IMR-90 (cell line): ENCODE measurements at regions not wholly inside any gene's neighbourhood (a gene's known extent, or its start where the extent isn't known, plus 50 kb on each side); places are given as distances from the start of the nearest gene placed in this dataset.

Experiments
- ATAC-seq: fragments of 200-7000 bp; cut with Tn5 transposase; 2 replicates; pipeline ENCODE4 v1.9.1; 2020; ENCODE audit warnings: low read depth, mild to moderate bottlenecking, moderate library complexity
- BruUV-seq: library from RNA; stranded (reverse); fragments of 400-500 nt; replicated peaks from 2 replicates; lab custom pipeline; 2021; lab: Mats Ljungman, UMichigan
- CTCF ChIA-PET: fragments of 300-600 bp; formaldehyde crosslinking; extraction: SDS; loops from one replicate; lab custom pipeline; 2021; ENCODE audit warnings: antibody characterized with exemption; lab: Yijun Ruan, JAX
- POLR2A ChIA-PET: fragments of 300-600 bp; sonication (Branson Sonifier 250); formaldehyde crosslinking; loops from one replicate; lab custom pipeline; 2022; ENCODE audit warnings: antibody characterized with exemption; ENCODE audit not compliant: unreplicated experiment; lab: Charles Lee
- DNase-seq: peaks from one replicate; pipeline ENCODE4 v3.0.0; 2013
- H2AFZ ChIP-seq: replicated peaks from 2 replicates; pipeline ENCODE3; 2013; ENCODE audit warnings: low read length, mild to moderate bottlenecking; ENCODE audit not compliant: poor library complexity
- H2AK5ac ChIP-seq: 2 replicates; pipeline ENCODE4 v1.6.1; 2013; ENCODE audit warnings: low read depth, low read length, inconsistent platforms
- H2AK9ac ChIP-seq: replicated peaks from 2 replicates; pipeline ENCODE3; 2013; ENCODE audit warnings: mild to moderate bottlenecking, low read depth, low read length, moderate library complexity; ENCODE audit not compliant: poor library complexity
- H2BK120ac ChIP-seq: 2 replicates; pipeline ENCODE4 v1.6.1; 2013; ENCODE audit warnings: low read depth, low read length, inconsistent platforms
- H2BK15ac ChIP-seq: 3 replicates; pipeline ENCODE4 v1.6.1; 2013; ENCODE audit warnings: low read depth, low read length, inconsistent platforms
- H2BK20ac ChIP-seq: 2 replicates; pipeline ENCODE4 v1.6.1; 2013; ENCODE audit warnings: low read depth, mild to moderate bottlenecking, inconsistent platforms, low read length, moderate library complexity
- H2BK5ac ChIP-seq: 2 replicates; pipeline ENCODE4 v1.6.1; 2013; ENCODE audit warnings: mild to moderate bottlenecking, low read depth, low read length, inconsistent platforms; ENCODE audit not compliant: poor library complexity, severe bottlenecking
- H3K14ac ChIP-seq: replicated peaks from 2 replicates; pipeline ENCODE4 v1.6.1; 2013; ENCODE audit warnings: low read depth, low read length, inconsistent platforms
- H3K18ac ChIP-seq: 2 replicates; pipeline ENCODE4 v1.6.1; 2013; ENCODE audit warnings: low read depth, low read length, control low read depth
- H3K23ac ChIP-seq: 2 replicates; pipeline ENCODE4 v1.6.1; 2013; ENCODE audit warnings: low read depth, low read length, inconsistent platforms
- H3K27ac ChIP-seq: 2 replicates; pipeline ENCODE4 v1.5.1; 2013; ENCODE audit warnings: mild to moderate bottlenecking, control low read depth, low read length; ENCODE audit not compliant: insufficient read depth
- H3K27me3 ChIP-seq: 2 replicates; pipeline ENCODE4 v1.6.1; 2013; ENCODE audit warnings: low read length; ENCODE audit not compliant: control insufficient read depth, insufficient read depth
- H3K36me3 ChIP-seq: 2 replicates; pipeline ENCODE4 v1.6.1; 2013; ENCODE audit warnings: low read length, mixed read lengths; ENCODE audit not compliant: control insufficient read depth, insufficient read depth
- H3K4ac ChIP-seq: 2 replicates; pipeline ENCODE4 v1.6.1; 2013; ENCODE audit warnings: low read depth, low read length, inconsistent platforms
- H3K4me1 ChIP-seq: 2 replicates; pipeline ENCODE4 v1.6.1; 2013; ENCODE audit warnings: low read length, mixed read lengths; ENCODE audit not compliant: control insufficient read depth, insufficient read depth
- H3K4me2 ChIP-seq: 2 replicates; pipeline ENCODE4 v1.6.1; 2013; ENCODE audit warnings: low read depth, mild to moderate bottlenecking, control low read depth, low read length, moderate library complexity
- H3K4me3 ChIP-seq: 2 replicates; pipeline ENCODE4 v1.5.1; 2013; ENCODE audit warnings: low read depth, mild to moderate bottlenecking, control low read depth, low read length, moderate library complexity; ENCODE audit not compliant: insufficient read depth
- H3K56ac ChIP-seq: 2 replicates; pipeline ENCODE4 v1.6.1; 2013; ENCODE audit warnings: low read length, inconsistent platforms; ENCODE audit not compliant: insufficient read depth; ENCODE audit errors: extremely low read depth
- H3K79me1 ChIP-seq, 2 experiments: 2 replicates each; pipeline ENCODE4 v1.6.1; 2013; ENCODE audit warnings: low read length in 2 of 2, inconsistent platforms in 1 of 2, low read depth in 1 of 2
- H3K9ac ChIP-seq: 2 replicates; pipeline ENCODE4 v1.6.1; 2013; ENCODE audit warnings: low read depth, low read length, control low read depth
- H3K9me1 ChIP-seq: 2 replicates; pipeline ENCODE4 v1.6.1; 2013; ENCODE audit warnings: low read length, inconsistent platforms; ENCODE audit not compliant: insufficient read depth
- H3K9me3 ChIP-seq: 2 replicates; pipeline ENCODE4 v1.6.1; 2013; ENCODE audit warnings: low read length; ENCODE audit not compliant: control insufficient read depth, insufficient read depth
- H4K20me1 ChIP-seq: 2 replicates; pipeline ENCODE4 v1.6.1; 2013; ENCODE audit warnings: low read length, inconsistent platforms; ENCODE audit not compliant: insufficient read depth
- H4K5ac ChIP-seq: 2 replicates; pipeline ENCODE4 v1.6.1; 2013; ENCODE audit warnings: mild to moderate bottlenecking, low read depth, low read length, control low read depth
- H4K8ac ChIP-seq, 2 experiments: 2 replicates each; pipeline ENCODE4 v1.6.1; 2013; ENCODE audit warnings: low read depth in 2 of 2, low read length in 2 of 2, control low read depth in 1 of 2, inconsistent platforms in 1 of 2
- H4K91ac ChIP-seq: 2 replicates; pipeline ENCODE4 v1.6.1; 2013; ENCODE audit warnings: low read depth, low read length, inconsistent platforms; ENCODE audit not compliant: insufficient read depth
- BHLHE40 ChIP-seq: fragments of 150-350 bp; IDR thresholded peaks from 2 replicates; pipeline ENCODE4 v1.6.1; 2016; ENCODE audit warnings: mild to moderate bottlenecking, low read depth, low read length
- CEBPB ChIP-seq: IDR thresholded peaks from 2 replicates; pipeline ENCODE4 v1.6.1; 2012; ENCODE audit warnings: low read depth, low read length, improper control_type of control experiment
- CHD1 ChIP-seq: IDR thresholded peaks from 2 replicates; pipeline ENCODE4 v1.6.1; 2012; ENCODE audit warnings: low read depth, low read length, improper control_type of control experiment
- CTCF ChIP-seq: conservative IDR thresholded peaks from 2 replicates; pipeline ENCODE4 v1.5.1; 2012; ENCODE audit warnings: mild to moderate bottlenecking, low read depth, low read length, improper control_type of control experiment
- ELK1 ChIP-seq: fragments of 150-350 bp; IDR thresholded peaks from 2 replicates; pipeline ENCODE4 v1.6.1; 2016; ENCODE audit warnings: low read depth, mild to moderate bottlenecking, low read length, moderate library complexity, borderline replicate concordance
- FOS ChIP-seq: fragments of 150-350 bp; IDR thresholded peaks from 2 replicates; pipeline ENCODE4 v1.6.1; 2016; ENCODE audit warnings: low read depth, low read length
- MAFK ChIP-seq: IDR thresholded peaks from 2 replicates; pipeline ENCODE4 v1.6.1; 2012; ENCODE audit warnings: low read depth, low read length, improper control_type of control experiment
- MAZ ChIP-seq: IDR thresholded peaks from 2 replicates; pipeline ENCODE4 v1.6.1; 2012; ENCODE audit warnings: low read depth, mild to moderate bottlenecking, low read length, improper control_type of control experiment, moderate library complexity, borderline replicate concordance
- MXI1 ChIP-seq: IDR thresholded peaks from 2 replicates; pipeline ENCODE4 v1.6.1; 2012; ENCODE audit warnings: low read depth, mild to moderate bottlenecking, low read length, moderate library complexity, borderline replicate concordance
- NFE2L2 ChIP-seq: fragments of 150-350 bp; IDR thresholded peaks from 2 replicates; pipeline ENCODE4 v1.6.1; 2016; ENCODE audit warnings: low read depth, mild to moderate bottlenecking, low read length
- POLR2A ChIP-seq: IDR thresholded peaks from 2 replicates; pipeline ENCODE4 v1.6.1; 2012; ENCODE audit warnings: mild to moderate bottlenecking, low read depth, low read length
- RAD21 ChIP-seq: IDR thresholded peaks from 2 replicates; pipeline ENCODE4 v1.6.1; 2012; ENCODE audit warnings: low read length, improper control_type of control experiment
- RCOR1 ChIP-seq: IDR thresholded peaks from 2 replicates; pipeline ENCODE4 v1.6.1; 2012; ENCODE audit warnings: mild to moderate bottlenecking, low read length, improper control_type of control experiment; ENCODE audit not compliant: insufficient replicate concordance
- RFX5 ChIP-seq: IDR thresholded peaks from 2 replicates; pipeline ENCODE4 v1.8.0; 2012; ENCODE audit warnings: low read depth, mild to moderate bottlenecking, low read length, moderate library complexity
- SMC3 ChIP-seq: fragments of 150-350 bp; IDR thresholded peaks from 2 replicates; pipeline ENCODE4 v1.6.1; 2016; ENCODE audit warnings: low read depth, mild to moderate bottlenecking, antibody characterized with exemption, low read length, moderate library complexity
- USF2 ChIP-seq: fragments of 150-350 bp; IDR thresholded peaks from 2 replicates; pipeline ENCODE4 v1.6.1; 2017; ENCODE audit warnings: mild to moderate bottlenecking, antibody characterized with exemption, low read length, low read depth
- WGBS, 2 experiments: methylation state at CpG; one replicate each; pipeline versions ENCODE4 v1.1.5 to v1.1.7; 2013; ENCODE audit warnings: missing lambda C conversion rate in 2 of 2; ENCODE audit not compliant: insufficient read length in 1 of 2; ENCODE audit errors: extremely low coverage in 2 of 2; 5-methylcytosine and 5-hydroxymethylcytosine counted together
- dilution Hi-C: fragments of 300-500 bp; cut with HindIII; formaldehyde crosslinking; loops from one replicate; pipeline ENCODE4 v1.14.3; 2018; ENCODE audit warnings: low sequenced_read_pairs; ENCODE audit not compliant: unreplicated experiment
- in situ Hi-C: fragments of 300-500 bp; cut with MboI; formaldehyde crosslinking; loops from 3 replicates; pipeline ENCODE4 v1.14.3; 2019; ENCODE audit warnings: low sequenced_read_pairs, inconsistent platforms, mixed read lengths
- intact Hi-C: fragments of 100-400 bp; cut with micrococcal nuclease; formaldehyde crosslinking; loops from 2 replicates; pipeline ENCODE4 v1.10.0; 2022

GRCh38 chr16:60681043-60681442 lies 1355.2 kb downstream of the CDH8 start:
- no peak overlapping the region for H2AFZ ChIP-seq
- no peak overlapping the region for H3K4ac ChIP-seq
- WGBS, 2 experiments: no CpG with 5 or more reads among the region's 1 CpG
- intact Hi-C loops: no loop called here
- no peaks in the 10 kb centered on the region for H4K20me1 ChIP-seq
- no peak overlapping the region for H3K14ac ChIP-seq
- no peak overlapping the region for H2AK9ac ChIP-seq
- POLR2A ChIA-PET: no interaction called here
- H3K9me1 ChIP-seq: no peaks in the 10 kb centered on the region
- no peak overlapping the region for H3K4me3 ChIP-seq
- BruUV-seq: no TSS peak
- H3K4me1 ChIP-seq: no peaks in the 10 kb centered on the region
- no peak overlapping the region for H2BK120ac ChIP-seq
- H3K56ac ChIP-seq: no peak overlapping the region
- in situ Hi-C loops: no loop called here
- TF ChIP-seq POLR2A (no peak), NFE2L2 (no peak), BHLHE40 (no peak), CTCF (no peak), FOS (no peak), MXI1 (no peak), MAFK (no peak), MAZ (no peak), CHD1 (no peak), RCOR1 (no peak), SMC3 (no peak), RFX5 (no peak), CEBPB (no peak), USF2 (no peak), RAD21 (no peak), ELK1 (no peak)
- no peak overlapping the region for H2BK15ac ChIP-seq
- no peak for ATAC-seq
- H2BK5ac ChIP-seq: no peak overlapping the region
- no peak overlapping the region for H4K5ac ChIP-seq
- no peak overlapping the region for H3K9ac ChIP-seq
- H3K79me1 ChIP-seq: no peaks in the 10 kb centered on the region
- H3K27me3 ChIP-seq: no peaks in the 10 kb centered on the region
- dilution Hi-C loops: no loop called here
- H2AK5ac ChIP-seq: no peak overlapping the region
- no peak overlapping the region for H3K18ac ChIP-seq
- no peak overlapping the region for H3K4me2 ChIP-seq
- H3K27ac ChIP-seq: no peak overlapping the region
- no peak overlapping the region for H4K8ac ChIP-seq
- H3K9me3 ChIP-seq: peaks cover 6% of the 10 kb centered on the region; the same call in 1 of the 2 replicates
- H2BK20ac ChIP-seq: no peak overlapping the region
- no peak overlapping the region for H3K23ac ChIP-seq
- H4K91ac ChIP-seq: no peak overlapping the region
- DNase-seq: no peak
- CTCF ChIA-PET: no interaction called here
- no peaks in the 10 kb centered on the region for H3K36me3 ChIP-seq
